ENCODE measurements at regions not wholly inside any gene's neighbourhood (a gene's known extent, or its start where the extent isn't known, plus 50 kb on each side); places are given as distances from the start of the nearest gene placed in this dataset.

DNA sequence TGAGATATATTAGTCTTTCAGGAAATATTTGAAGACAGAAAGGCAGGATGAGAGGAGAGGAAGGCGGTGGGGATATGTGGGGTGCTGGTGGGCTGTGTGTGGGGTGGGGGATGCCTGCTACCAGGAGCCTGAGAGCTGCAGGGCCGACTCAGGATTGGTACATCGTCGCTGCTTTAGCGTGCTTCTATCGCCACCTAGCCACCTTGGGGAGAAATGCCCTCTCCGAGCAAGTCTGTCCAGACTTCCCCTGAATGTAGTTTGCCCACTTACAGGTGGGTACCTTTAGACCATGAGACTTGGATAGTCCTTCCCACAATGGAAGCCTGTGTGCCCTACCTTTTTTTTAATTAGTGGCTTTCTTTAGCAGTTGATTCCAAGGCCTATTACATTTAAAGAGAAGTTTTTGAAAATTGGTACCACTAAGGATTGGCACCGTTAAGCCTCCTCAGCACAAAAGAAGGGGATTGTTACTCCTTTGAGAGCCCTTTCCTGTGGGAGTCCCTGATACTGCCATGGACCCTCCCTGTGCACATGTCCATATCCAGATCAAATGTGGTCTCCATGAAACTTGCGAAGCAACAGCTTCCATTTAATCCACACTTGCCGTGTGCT is 114.1 kb upstream of the NDUFV2 start (continued):
- TF ChIP-seq, protein P1, sequence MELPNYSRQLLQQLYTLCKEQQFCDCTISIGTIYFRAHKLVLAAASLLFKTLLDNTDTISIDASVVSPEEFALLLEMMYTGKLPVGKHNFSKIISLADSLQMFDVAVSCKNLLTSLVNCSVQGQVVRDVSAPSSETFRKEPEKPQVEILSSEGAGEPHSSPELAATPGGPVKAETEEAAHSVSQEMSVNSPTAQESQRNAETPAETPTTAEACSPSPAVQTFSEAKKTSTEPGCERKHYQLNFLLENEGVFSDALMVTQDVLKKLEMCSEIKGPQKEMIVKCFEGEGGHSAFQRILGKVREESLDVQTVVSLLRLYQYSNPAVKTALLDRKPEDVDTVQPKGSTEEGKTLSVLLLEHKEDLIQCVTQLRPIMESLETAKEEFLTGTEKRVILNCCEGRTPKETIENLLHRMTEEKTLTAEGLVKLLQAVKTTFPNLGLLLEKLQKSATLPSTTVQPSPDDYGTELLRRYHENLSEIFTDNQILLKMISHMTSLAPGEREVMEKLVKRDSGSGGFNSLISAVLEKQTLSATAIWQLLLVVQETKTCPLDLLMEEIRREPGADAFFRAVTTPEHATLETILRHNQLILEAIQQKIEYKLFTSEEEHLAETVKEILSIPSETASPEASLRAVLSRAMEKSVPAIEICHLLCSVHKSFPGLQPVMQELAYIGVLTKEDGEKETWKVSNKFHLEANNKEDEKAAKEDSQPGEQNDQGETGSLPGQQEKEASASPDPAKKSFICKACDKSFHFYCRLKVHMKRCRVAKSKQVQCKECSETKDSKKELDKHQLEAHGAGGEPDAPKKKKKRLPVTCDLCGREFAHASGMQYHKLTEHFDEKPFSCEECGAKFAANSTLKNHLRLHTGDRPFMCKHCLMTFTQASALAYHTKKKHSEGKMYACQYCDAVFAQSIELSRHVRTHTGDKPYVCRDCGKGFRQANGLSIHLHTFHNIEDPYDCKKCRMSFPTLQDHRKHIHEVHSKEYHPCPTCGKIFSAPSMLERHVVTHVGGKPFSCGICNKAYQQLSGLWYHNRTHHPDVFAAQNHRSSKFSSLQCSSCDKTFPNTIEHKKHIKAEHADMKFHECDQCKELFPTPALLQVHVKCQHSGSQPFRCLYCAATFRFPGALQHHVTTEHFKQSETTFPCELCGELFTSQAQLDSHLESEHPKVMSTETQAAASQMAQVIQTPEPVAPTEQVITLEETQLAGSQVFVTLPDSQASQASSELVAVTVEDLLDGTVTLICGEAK (IDR thresholded peaks at IDR 0.05): no peak
- TF ChIP-seq, protein P1 (CRISPR knock-in tag; IDR thresholded peaks at IDR 0.05): no peak
- TF ChIP-seq EWSR1 (IDR thresholded peaks at IDR 0.05; ENCODE audit: borderline replicate concordance, low read depth, partially characterized antibody): no peak
- no peak for TF ChIP-seq ELF1 (tag; IDR thresholded peaks at IDR 0.05)
- TF ChIP-seq CEBPB (tag; IDR thresholded peaks at IDR 0.05): peak; percentile 48; the same call in 1 of the 2 replicates
- peak; percentile 35; the same call in 1 of the 2 replicates for TF ChIP-seq JUN (IDR thresholded peaks at IDR 0.05; ENCODE audit: borderline replicate concordance, low read depth, low read length)
- no peak for TF ChIP-seq JUN (CRISPR knock-in tag; IDR thresholded peaks at IDR 0.05; ENCODE audit: borderline replicate concordance)
- TF ChIP-seq TCFL5 (CRISPR knock-in tag; conservative IDR thresholded peaks at IDR 0.05): no peak
- no peak for TF ChIP-seq ZNF444 (CRISPR knock-in tag; IDR thresholded peaks at IDR 0.05)
- TF ChIP-seq MTA2 (IDR thresholded peaks at IDR 0.05; ENCODE audit: low read depth): 0 out of 2 replicates have a peak, but pooled peaks have one; percentile 26
- no peak for TF ChIP-seq PTBP1 (IDR thresholded peaks at IDR 0.05; ENCODE audit: low read depth, low read length)
- no peak for TF ChIP-seq ETV1 (tag; conservative IDR thresholded peaks at IDR 0.05; ENCODE audit: low read depth)
- TF ChIP-seq HDAC2 (IDR thresholded peaks at IDR 0.05): 0 out of 2 replicates have a peak, but pooled peaks have one; percentile 14
- no peak for TF ChIP-seq XRCC3 (IDR thresholded peaks at IDR 0.05)
- TF ChIP-seq, protein P2, sequence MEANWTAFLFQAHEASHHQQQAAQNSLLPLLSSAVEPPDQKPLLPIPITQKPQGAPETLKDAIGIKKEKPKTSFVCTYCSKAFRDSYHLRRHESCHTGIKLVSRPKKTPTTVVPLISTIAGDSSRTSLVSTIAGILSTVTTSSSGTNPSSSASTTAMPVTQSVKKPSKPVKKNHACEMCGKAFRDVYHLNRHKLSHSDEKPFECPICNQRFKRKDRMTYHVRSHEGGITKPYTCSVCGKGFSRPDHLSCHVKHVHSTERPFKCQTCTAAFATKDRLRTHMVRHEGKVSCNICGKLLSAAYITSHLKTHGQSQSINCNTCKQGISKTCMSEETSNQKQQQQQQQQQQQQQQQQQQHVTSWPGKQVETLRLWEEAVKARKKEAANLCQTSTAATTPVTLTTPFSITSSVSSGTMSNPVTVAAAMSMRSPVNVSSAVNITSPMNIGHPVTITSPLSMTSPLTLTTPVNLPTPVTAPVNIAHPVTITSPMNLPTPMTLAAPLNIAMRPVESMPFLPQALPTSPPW (CRISPR knock-in tag; IDR thresholded peaks at IDR 0.05): no peak
- no peak for TF ChIP-seq TAF7 (tag; IDR thresholded peaks at IDR 0.05)
- no peak for TF ChIP-seq POLR2AphosphoS5 (IDR thresholded peaks at IDR 0.05; ENCODE audit: control insufficient read depth, insufficient read depth, low read depth, low read length)
- no peak for TF ChIP-seq SMARCA5 (IDR thresholded peaks at IDR 0.05)
- TF ChIP-seq KLF16 (IDR thresholded peaks at IDR 0.05): 0 out of 2 replicates have a peak, but pooled peaks have one; percentile 24
- no peak for TF ChIP-seq FOXJ3 (CRISPR knock-in tag; IDR thresholded peaks at IDR 0.05)
- TF ChIP-seq ZNF23 (CRISPR knock-in tag; IDR thresholded peaks at IDR 0.05): no peak
- no peak for TF ChIP-seq ZNF583 (CRISPR knock-in tag; IDR thresholded peaks at IDR 0.05)

All from K562 (cell line).